Omental fat pad (tissue), 3 donors: ENCODE measurements at regions not wholly inside any gene's neighbourhood (a gene's known extent, or its start where the extent isn't known, plus 50 kb on each side); places are given as distances from the start of the nearest gene placed in this dataset.

Experiments used
- ATAC-seq: fragments of 150-250 bp; one replicate; pipeline ENCODE4 v1.9.1; 2016; ENCODE audit warnings: mild to moderate bottlenecking, moderate library complexity; ENCODE audit not compliant: low FRiP score
- DNase-seq: peaks from one replicate; pipeline ENCODE4 v3.0.0-alpha.2; 2019; ENCODE audit warnings: low spot score
- TF ChIP-seq, protein P1 (sequence below), 3 donors: fragments of 450-650 bp; IDR thresholded peaks; one replicate each; pipeline ENCODE4 v1.5.1; 2016 to 2017; ENCODE audit warnings: antibody characterized with exemption in 3 of 3, mild to moderate bottlenecking in 3 of 3, moderate library complexity in 2 of 3

DNA sequence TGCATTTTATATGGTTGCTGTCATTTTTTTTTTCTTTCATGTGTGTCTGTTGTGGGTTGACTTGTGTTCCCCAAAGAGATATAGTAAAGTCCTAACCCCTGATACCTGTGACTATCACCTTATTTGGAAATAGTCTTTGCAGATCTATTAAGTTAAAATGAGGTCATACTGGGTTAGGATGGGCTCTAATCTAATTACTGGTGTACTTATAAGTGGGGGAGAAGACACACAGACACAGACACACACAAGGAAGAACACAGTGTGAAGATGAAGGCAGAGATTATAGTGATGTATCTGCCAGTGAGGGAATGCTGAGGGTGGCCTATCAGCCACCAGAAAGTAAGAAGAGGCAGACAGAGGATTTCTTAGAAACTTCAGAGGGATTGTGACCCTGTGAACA is 318.4 kb upstream of the ATP2B1 start:
- no peak for ATAC-seq
- no peak for DNase-seq
- TF ChIP-seq, protein P1, sequence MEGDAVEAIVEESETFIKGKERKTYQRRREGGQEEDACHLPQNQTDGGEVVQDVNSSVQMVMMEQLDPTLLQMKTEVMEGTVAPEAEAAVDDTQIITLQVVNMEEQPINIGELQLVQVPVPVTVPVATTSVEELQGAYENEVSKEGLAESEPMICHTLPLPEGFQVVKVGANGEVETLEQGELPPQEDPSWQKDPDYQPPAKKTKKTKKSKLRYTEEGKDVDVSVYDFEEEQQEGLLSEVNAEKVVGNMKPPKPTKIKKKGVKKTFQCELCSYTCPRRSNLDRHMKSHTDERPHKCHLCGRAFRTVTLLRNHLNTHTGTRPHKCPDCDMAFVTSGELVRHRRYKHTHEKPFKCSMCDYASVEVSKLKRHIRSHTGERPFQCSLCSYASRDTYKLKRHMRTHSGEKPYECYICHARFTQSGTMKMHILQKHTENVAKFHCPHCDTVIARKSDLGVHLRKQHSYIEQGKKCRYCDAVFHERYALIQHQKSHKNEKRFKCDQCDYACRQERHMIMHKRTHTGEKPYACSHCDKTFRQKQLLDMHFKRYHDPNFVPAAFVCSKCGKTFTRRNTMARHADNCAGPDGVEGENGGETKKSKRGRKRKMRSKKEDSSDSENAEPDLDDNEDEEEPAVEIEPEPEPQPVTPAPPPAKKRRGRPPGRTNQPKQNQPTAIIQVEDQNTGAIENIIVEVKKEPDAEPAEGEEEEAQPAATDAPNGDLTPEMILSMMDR (IDR thresholded peaks at IDR 0.05): no peak

DNA sequence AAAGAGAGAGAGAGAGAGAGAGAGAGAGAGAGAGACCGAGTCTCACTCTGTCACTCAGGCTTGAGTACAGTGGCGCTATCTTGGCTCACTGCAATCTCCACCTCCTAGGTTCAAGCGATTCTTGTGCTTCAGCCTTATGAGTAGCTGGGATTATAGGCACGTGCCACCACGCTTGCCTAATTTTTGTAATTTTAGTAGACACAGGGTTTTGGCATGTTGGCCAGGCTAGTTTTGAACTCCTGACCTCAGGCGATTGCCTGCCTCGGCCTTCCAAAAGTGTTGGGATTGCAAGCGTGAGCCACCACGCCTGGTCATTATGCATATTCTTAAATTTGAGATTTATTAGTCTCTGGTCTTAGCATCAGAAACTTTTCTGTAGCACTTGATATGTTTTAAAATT is 317.9 kb upstream of the ATP2B1 start:
- ATAC-seq (no peak), DNase-seq (no peak)
- TF ChIP-seq, protein P1 (IDR thresholded peaks at IDR 0.05): no peak

DNA sequence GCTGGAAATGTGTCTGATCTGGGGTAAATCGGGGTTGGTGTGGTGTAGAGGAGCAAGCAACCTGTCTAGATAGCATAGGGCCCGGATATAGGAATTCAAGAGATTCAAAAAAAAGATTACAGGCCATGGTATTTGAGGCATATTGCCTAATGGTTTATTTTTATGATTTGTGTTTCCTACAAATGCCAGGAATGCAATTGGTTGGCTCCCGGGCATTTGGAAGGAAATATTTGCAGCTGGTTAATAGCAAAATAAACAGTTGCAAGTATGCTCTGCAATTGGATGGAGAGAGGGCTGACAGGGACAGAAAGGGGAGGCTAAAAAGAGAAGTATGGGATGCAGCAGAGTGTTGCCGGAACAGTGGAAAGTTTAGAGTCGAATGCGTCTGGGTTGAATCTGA is 315.6 kb upstream of the ATP2B1 start:
- no peak for ATAC-seq
- DNase-seq: no peak

DNA sequence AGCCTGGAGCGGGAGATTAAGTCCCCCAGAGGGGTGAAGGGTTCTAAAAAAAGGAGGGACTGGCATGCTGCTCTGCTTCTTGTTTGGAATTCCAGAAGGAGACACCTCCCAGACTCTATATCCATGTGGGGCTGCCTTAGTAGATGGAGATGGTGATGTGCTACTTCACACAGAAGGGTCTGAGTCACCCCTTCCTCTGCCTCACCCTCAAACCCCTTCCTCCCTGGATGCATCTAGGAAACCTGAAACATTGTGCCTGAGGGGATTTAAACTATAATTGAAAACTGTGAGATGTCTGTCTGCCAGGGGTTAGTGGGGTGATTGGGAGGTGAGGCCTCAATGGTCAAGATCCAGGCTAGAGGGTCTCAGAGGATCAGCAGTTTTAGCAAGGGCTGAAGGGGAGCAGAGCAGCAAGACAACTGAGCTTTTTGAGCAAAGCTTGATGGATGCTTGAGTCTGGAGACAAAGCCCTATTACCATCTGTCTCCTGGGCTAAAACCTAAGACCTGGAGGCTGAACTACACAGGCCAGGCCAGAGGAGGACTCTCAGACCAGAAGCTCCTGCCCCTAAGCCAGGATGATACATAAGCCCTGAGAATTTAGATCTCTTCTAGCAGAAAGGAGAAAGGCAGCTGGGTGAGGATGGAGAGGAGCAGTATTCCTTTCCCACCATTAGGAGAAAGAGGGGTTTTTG is 314.7 kb upstream of the ATP2B1 start:
- DNase-seq: no peak
- TF ChIP-seq, protein P1 (IDR thresholded peaks at IDR 0.05): no peak
- ATAC-seq: no peak

More for the DNA sequence above, 315.6 kb upstream of the ATP2B1 start:
- TF ChIP-seq, protein P1 (IDR thresholded peaks at IDR 0.05): no peak

DNA sequence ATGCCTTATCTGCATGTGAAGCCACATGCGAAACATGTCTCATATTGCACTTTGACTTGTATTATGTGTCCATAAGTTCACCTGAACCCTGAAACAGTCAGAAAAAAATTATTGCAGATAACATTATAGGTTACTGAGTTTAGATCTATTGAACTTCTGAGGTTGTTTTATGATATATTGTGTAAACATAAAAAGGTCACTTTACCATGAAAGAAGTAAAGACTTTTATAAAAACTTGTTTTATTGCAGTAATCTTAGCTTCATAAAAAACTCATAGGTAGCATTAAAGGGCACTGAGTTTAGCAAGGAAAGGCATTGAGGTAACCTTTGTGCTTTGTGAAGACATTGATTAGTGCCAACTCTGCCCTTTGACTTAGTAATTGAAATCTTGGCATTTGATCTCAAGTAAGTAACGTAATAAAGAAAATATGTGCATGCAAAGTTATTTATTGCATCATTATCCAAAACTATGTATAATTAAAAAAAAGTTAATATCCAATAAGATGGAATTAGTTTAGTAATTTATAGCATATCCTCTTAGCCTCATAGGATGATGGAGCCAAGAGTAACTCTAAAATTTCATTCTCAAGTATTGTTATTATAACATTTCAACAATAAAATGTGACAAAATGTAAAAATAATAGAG is 313.3 kb upstream of the ATP2B1 start:
- TF ChIP-seq, protein P1 (IDR thresholded peaks at IDR 0.05): no peak
- DNase-seq (no peak), ATAC-seq (no peak)

DNA sequence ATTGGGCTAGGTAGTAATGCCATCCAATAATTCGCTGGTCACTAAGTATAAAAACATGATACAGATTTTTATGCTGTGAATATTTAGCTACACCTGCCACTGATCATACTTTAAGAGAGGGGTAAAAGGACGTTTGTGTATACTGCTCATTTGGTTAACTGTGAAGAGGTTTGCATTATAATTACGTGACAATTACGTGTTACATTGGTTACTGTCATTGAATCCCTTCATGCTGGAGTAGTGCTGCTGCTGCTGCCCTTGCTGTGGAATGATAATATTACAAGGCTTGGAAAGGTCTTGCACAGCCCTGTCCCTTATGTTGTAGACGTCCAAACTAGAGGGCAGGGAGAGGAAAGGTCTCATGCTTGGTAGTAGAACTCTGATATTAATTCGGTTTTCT is 312.2 kb upstream of the ATP2B1 start:
- TF ChIP-seq, protein P1 (IDR thresholded peaks at IDR 0.05): no peak
- ATAC-seq: no peak
- no peak for DNase-seq

DNA sequence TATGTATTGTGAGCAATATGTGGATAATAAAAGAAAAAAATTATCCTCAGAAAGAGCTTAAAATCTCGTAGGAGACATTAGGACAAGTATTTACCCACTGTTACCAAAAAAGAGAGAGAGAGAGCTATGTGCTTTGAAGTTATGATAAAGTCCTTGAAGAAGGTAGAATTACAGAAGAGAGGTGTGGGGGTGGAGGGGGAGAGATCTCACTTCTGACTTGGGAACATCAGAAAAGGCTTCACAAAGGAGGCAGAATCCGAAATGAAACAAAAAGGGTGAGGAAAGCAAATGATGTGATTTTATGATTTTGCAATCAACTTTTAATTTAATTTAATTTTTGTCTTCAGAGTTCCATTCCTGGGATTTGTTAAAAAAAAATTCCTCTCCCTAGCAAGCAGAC is 311.8 kb upstream of the ATP2B1 start:
- TF ChIP-seq, protein P1 (IDR thresholded peaks at IDR 0.05): no peak
- no peak for DNase-seq
- no peak for ATAC-seq
